ENCODE measurements at regions not wholly inside any gene's neighbourhood (a gene's known extent, or its start where the extent isn't known, plus 50 kb on each side); places are given as distances from the start of the nearest gene placed in this dataset.

DNA sequence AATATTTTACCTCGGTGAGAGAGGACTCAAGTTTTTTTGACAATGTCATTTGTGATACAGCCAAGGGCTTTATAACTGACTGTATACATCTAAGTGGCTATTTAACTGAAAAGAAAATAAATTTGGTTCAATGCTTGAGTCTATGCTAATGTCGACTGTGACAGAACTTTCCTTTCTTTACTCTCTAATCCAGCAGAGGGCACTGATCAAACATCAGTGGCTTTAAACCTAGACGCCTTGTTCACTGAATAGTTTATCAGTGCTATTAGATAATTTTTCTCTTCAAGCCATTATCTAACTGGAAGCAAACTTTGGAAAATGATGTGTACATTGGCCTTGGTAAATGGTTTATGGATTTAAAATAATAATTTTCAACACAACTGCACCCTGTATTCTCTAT, 285.1 kb downstream of the CHL1 start:
- TF ChIP-seq CTCF (IDR thresholded peaks at IDR 0.05; ENCODE audit: low read depth, low read length): peak; percentile 20
- TF ChIP-seq, protein P1, sequence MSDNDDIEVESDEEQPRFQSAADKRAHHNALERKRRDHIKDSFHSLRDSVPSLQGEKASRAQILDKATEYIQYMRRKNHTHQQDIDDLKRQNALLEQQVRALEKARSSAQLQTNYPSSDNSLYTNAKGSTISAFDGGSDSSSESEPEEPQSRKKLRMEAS (IDR thresholded peaks at IDR 0.05; ENCODE audit: low read depth, low read length): no peak
- peak; percentile 2 for DNase-seq (ENCODE audit: low read depth)
- no peak overlapping the region for H3K4me3 ChIP-seq (ENCODE audit: low read depth, low read length)

GRCh38 chr3:482479-482878, 285.9 kb downstream of the CHL1 start:
- DNase-seq (ENCODE audit: low read depth): no peak
- no peak overlapping the region for H3K4me3 ChIP-seq (ENCODE audit: low read depth, low read length)
- TF ChIP-seq MYC (IDR thresholded peaks at IDR 0.05; ENCODE audit: low read depth, low read length) (no peak), CTCF (IDR thresholded peaks at IDR 0.05; ENCODE audit: low read depth, low read length) (no peak), POLR2A (IDR thresholded peaks at IDR 0.05; ENCODE audit: extremely low read depth, insufficient read length) (no peak)
- TF ChIP-seq, protein P1 (IDR thresholded peaks at IDR 0.05; ENCODE audit: low read depth, low read length): no peak

DNA sequence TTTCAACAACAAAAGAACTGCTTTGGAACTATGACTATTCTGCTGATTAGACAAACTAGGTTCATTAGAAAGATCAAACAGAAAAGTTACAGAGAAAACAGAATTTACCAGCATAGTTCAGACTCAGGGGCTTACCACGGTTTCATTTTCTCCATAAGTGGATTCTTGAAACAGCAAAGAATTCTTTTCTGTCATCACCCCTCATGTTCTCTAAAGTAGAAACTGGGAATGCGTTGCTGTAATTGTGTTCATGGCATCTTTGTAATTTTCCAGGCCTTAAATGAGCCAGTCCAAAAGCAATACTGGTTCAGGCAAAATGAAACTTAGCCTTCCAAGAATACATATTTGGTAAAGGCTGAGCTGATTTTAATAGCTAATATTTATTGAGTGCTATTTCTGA, 287.8 kb downstream of the CHL1 start:
- no peak overlapping the region for H3K4me3 ChIP-seq (ENCODE audit: low read depth, low read length)
- TF ChIP-seq, protein P1 (IDR thresholded peaks at IDR 0.05; ENCODE audit: low read depth, low read length): no peak
- TF ChIP-seq MYC (IDR thresholded peaks at IDR 0.05; ENCODE audit: low read depth, low read length) (no peak), CTCF (IDR thresholded peaks at IDR 0.05; ENCODE audit: low read depth, low read length) (no peak), POLR2A (IDR thresholded peaks at IDR 0.05; ENCODE audit: extremely low read depth, insufficient read length) (no peak)
- no peak for DNase-seq (ENCODE audit: low read depth)

GRCh38 chr3:487614-488013, 291.1 kb downstream of the CHL1 start:
- TF ChIP-seq MYC (IDR thresholded peaks at IDR 0.05; ENCODE audit: low read depth, low read length): no peak
- TF ChIP-seq CTCF (IDR thresholded peaks at IDR 0.05; ENCODE audit: low read depth, low read length): no peak
- no peak for TF ChIP-seq POLR2A (IDR thresholded peaks at IDR 0.05; ENCODE audit: extremely low read depth, insufficient read length)
- TF ChIP-seq, protein P1 (IDR thresholded peaks at IDR 0.05; ENCODE audit: low read depth, low read length): no peak
- H3K4me3 ChIP-seq (ENCODE audit: low read depth, low read length): no peak overlapping the region
- DNase-seq (ENCODE audit: low read depth): no peak

GRCh38 chr3:492586-493316, 296.2 kb downstream of the CHL1 start:
- no peak for DNase-seq (ENCODE audit: low read depth)
- no peak overlapping the region for H3K4me3 ChIP-seq (ENCODE audit: low read depth, low read length)
- no peak for TF ChIP-seq CTCF (IDR thresholded peaks at IDR 0.05; ENCODE audit: low read depth, low read length)
- TF ChIP-seq MYC (IDR thresholded peaks at IDR 0.05; ENCODE audit: low read depth, low read length): no peak
- no peak for TF ChIP-seq POLR2A (IDR thresholded peaks at IDR 0.05; ENCODE audit: extremely low read depth, insufficient read length)
- TF ChIP-seq, protein P1 (IDR thresholded peaks at IDR 0.05; ENCODE audit: low read depth, low read length): no peak
